CD8-positive, alpha-beta memory T cell (primary cell): ENCODE measurements at regions not wholly inside any gene's neighbourhood (a gene's known extent, or its start where the extent isn't known, plus 50 kb on each side); places are given as distances from the start of the nearest gene placed in this dataset.

Source experiments
- CTCF ChIA-PET: fragments of 350-600 bp; sonication (Branson Sonifier 250); formaldehyde crosslinking; loops from one replicate; lab custom pipeline; 2021; ENCODE audit warnings: antibody characterized with exemption; lab: Charles Lee
- POLR2A ChIA-PET: fragments of 350-600 bp; sonication (Branson Sonifier 250); formaldehyde crosslinking; loops from one replicate; lab custom pipeline; 2021; ENCODE audit warnings: antibody characterized with exemption; lab: Charles Lee
- DNase-seq, 5 donors: peaks; one replicate each; pipeline versions ENCODE4 v3.0.0 to v3.0.0-alpha.2; 2020 to 2022; ENCODE audit warnings: mixed read lengths in 1 of 5
- H3K27ac ChIP-seq: one replicate; pipeline ENCODE4 v1.7.0; 2013; ENCODE audit warnings: low read depth, mild to moderate bottlenecking, low read length, moderate library complexity
- H3K27me3 ChIP-seq: 2 replicates; pipeline ENCODE4 v1.7.0; 2013; ENCODE audit warnings: low read length, mild to moderate bottlenecking; ENCODE audit not compliant: insufficient read depth, poor library complexity, severe bottlenecking
- H3K36me3 ChIP-seq: 2 replicates; pipeline ENCODE4 v1.7.0; 2013; ENCODE audit warnings: mild to moderate bottlenecking, low read length, moderate library complexity; ENCODE audit not compliant: insufficient read depth
- H3K4me1 ChIP-seq: 2 replicates; pipeline ENCODE4 v1.7.0; 2013; ENCODE audit warnings: mild to moderate bottlenecking, low read length, moderate library complexity; ENCODE audit not compliant: insufficient read depth
- H3K4me3 ChIP-seq: 2 replicates; pipeline ENCODE4 v1.7.0; 2013; ENCODE audit warnings: mild to moderate bottlenecking, low read length
- H3K9me3 ChIP-seq: 2 replicates; pipeline ENCODE4 v1.7.0; 2013; ENCODE audit warnings: mild to moderate bottlenecking, low read length
- H3K27ac Mint-ChIP-seq, 8 donors: one replicate each; pipeline ENCODE4 v1.8.0; 2020 to 2021; ENCODE audit warnings: mixed read lengths in 8 of 8, mild to moderate bottlenecking in 6 of 8, inconsistent platforms in 3 of 8, moderate library complexity in 3 of 8
- H3K27me3 Mint-ChIP-seq, 2 donors: one replicate each; pipeline ENCODE4 v1.8.0; 2020 to 2021; ENCODE audit warnings: mixed read lengths in 2 of 2, mild to moderate bottlenecking in 1 of 2, moderate library complexity in 1 of 2
- H3K36me3 Mint-ChIP-seq, 3 donors: one replicate each; pipeline ENCODE4 v1.8.0; 2020 to 2021; ENCODE audit warnings: mixed read lengths in 3 of 3, inconsistent platforms in 1 of 3, mild to moderate bottlenecking in 1 of 3
- H3K4me1 Mint-ChIP-seq, 3 donors: one replicate each; pipeline ENCODE4 v1.8.0; 2020 to 2021; ENCODE audit warnings: mixed read lengths in 3 of 3, inconsistent platforms in 1 of 3, mild to moderate bottlenecking in 1 of 3
- H3K4me3 Mint-ChIP-seq, 7 donors: one replicate each; pipeline ENCODE4 v1.8.0; 2020 to 2021; ENCODE audit warnings: mixed read lengths in 7 of 7, mild to moderate bottlenecking in 6 of 7, moderate library complexity in 4 of 7, inconsistent platforms in 2 of 7
- H3K9me3 Mint-ChIP-seq, 5 donors: one replicate each; pipeline ENCODE4 v1.8.0; 2020 to 2022; ENCODE audit warnings: mixed read lengths in 5 of 5, mild to moderate bottlenecking in 3 of 5, moderate library complexity in 2 of 5, inconsistent platforms in 1 of 5

- ChIA-PET POLR2A (no interaction called here), CTCF (no interaction called here)
- DNase-seq = no peak
- H3K4me1 Mint-ChIP-seq = no peaks in the 10 kb centered on the region
- no peaks in the 10 kb centered on the region for H3K4me1 ChIP-seq
- no peak overlapping the region for H3K27ac Mint-ChIP-seq
- H3K4me3 Mint-ChIP-seq = no peak overlapping the region
- H3K36me3 ChIP-seq = no peaks in the 10 kb centered on the region
- no peak overlapping the region for H3K27ac ChIP-seq
- H3K9me3 Mint-ChIP-seq = no peaks in the 10 kb centered on the region
- H3K9me3 ChIP-seq = no peaks in the 10 kb centered on the region
- H3K4me3 ChIP-seq = no peak overlapping the region
- no peaks in the 10 kb centered on the region for H3K36me3 Mint-ChIP-seq
- H3K27me3 ChIP-seq = no peaks in the 10 kb centered on the region
- peaks cover 2 to 12% of the 10 kb centered on the region in 2 donors for H3K27me3 Mint-ChIP-seq
These were observed 250.5 kb upstream of the GPRIN3 start for GRCh38 chr4:89558147-89558546.

- CTCF ChIA-PET = no interaction called here
- peaks cover 2 to 12% of the 10 kb centered on the region in 2 donors for H3K27me3 Mint-ChIP-seq
- H3K36me3 Mint-ChIP-seq = no peaks in the 10 kb centered on the region
These were observed 249.2 kb upstream of the GPRIN3 start for GRCh38 chr4:89556601-89557305.

GRCh38 chr4:89551191-89551590 lies 243.6 kb upstream of the GPRIN3 start:
- Mint-ChIP-seq H3K27ac (no peak overlapping the region), H3K4me1 (no peaks in the 10 kb centered on the region)

More at GRCh38 chr4:89556601-89557305, 249.2 kb upstream of the GPRIN3 start:
- no peaks in the 10 kb centered on the region for H3K27me3 ChIP-seq
- H3K4me1 ChIP-seq = no peaks in the 10 kb centered on the region
- no peak for DNase-seq
- Mint-ChIP-seq H3K27ac (no peak overlapping the region), H3K9me3 (no peaks in the 10 kb centered on the region), H3K4me1 (no peaks in the 10 kb centered on the region), H3K4me3 (no peak overlapping the region)
- no peak overlapping the region for H3K4me3 ChIP-seq
- no peaks in the 10 kb centered on the region for H3K36me3 ChIP-seq
- no peaks in the 10 kb centered on the region for H3K9me3 ChIP-seq
- POLR2A ChIA-PET = no interaction called here
- no peak overlapping the region for H3K27ac ChIP-seq

GRCh38 chr4:89549907-89550306 lies 242.3 kb upstream of the GPRIN3 start:
- H3K4me1 Mint-ChIP-seq = no peaks in the 10 kb centered on the region
- Histone ChIP-seq H3K4me1 (no peaks in the 10 kb centered on the region), H3K4me3 (no peak overlapping the region), H3K27ac (no peak overlapping the region), H3K36me3 (no peaks in the 10 kb centered on the region), H3K27me3 (no peaks in the 10 kb centered on the region), H3K9me3 (no peaks in the 10 kb centered on the region)
- DNase-seq = no peak
- H3K36me3 Mint-ChIP-seq = no peaks in the 10 kb centered on the region
- peaks cover 2 to 8% (median 8%) of the 10 kb centered on the region in 5 donors for H3K9me3 Mint-ChIP-seq
- peaks cover 1 to 25% of the 10 kb centered on the region in 2 donors for H3K27me3 Mint-ChIP-seq
- CTCF ChIA-PET = no interaction called here
- no peak overlapping the region for H3K4me3 Mint-ChIP-seq
- POLR2A ChIA-PET = no interaction called here
- no peak overlapping the region for H3K27ac Mint-ChIP-seq

More at GRCh38 chr4:89551191-89551590, 243.6 kb upstream of the GPRIN3 start:
- Histone ChIP-seq H3K36me3 (no peaks in the 10 kb centered on the region), H3K9me3 (no peaks in the 10 kb centered on the region), H3K4me1 (no peaks in the 10 kb centered on the region), H3K27me3 (no peaks in the 10 kb centered on the region), H3K4me3 (no peak overlapping the region), H3K27ac (no peak overlapping the region)
- Mint-ChIP-seq H3K9me3 (peaks cover 0 to 2% (median 0%) of the 10 kb centered on the region in 5 donors), H3K27me3 (peaks cover 2 to 22% of the 10 kb centered on the region in 2 donors), H3K36me3 (no peaks in the 10 kb centered on the region), H3K4me3 (no peak overlapping the region)
- CTCF ChIA-PET = no interaction called here
- POLR2A ChIA-PET = no interaction called here
- DNase-seq = no peak

- peaks cover 2 to 25% of the 10 kb centered on the region in 2 donors for H3K27me3 Mint-ChIP-seq
- peaks cover 0 to 4% (median 3%) of the 10 kb centered on the region in 3 donors for H3K36me3 Mint-ChIP-seq
- Histone ChIP-seq H3K9me3 (no peaks in the 10 kb centered on the region), H3K27me3 (no peaks in the 10 kb centered on the region), H3K4me1 (no peaks in the 10 kb centered on the region), H3K4me3 (no peak overlapping the region), H3K27ac (no peak overlapping the region), H3K36me3 (no peaks in the 10 kb centered on the region)
- ChIA-PET POLR2A (no interaction called here), CTCF (no interaction called here)
- H3K4me3 Mint-ChIP-seq = no peak overlapping the region
- no peaks in the 10 kb centered on the region for H3K4me1 Mint-ChIP-seq
- DNase-seq = no peak
- peaks cover 10 to 27% (median 22%) of the 10 kb centered on the region in 5 donors for H3K9me3 Mint-ChIP-seq
- H3K27ac Mint-ChIP-seq = no peak overlapping the region
These were observed 237.7 kb upstream of the GPRIN3 start for GRCh38 chr4:89545315-89545714.

- CTCF ChIA-PET = no interaction called here
- no peak overlapping the region for H3K27ac ChIP-seq
- Mint-ChIP-seq H3K36me3 (peaks cover 0 to 4% (median 3%) of the 10 kb centered on the region in 3 donors), H3K27me3 (peaks cover 5 to 19% of the 10 kb centered on the region in 2 donors), H3K27ac (no peak overlapping the region), H3K4me1 (no peaks in the 10 kb centered on the region), H3K4me3 (no peak overlapping the region), H3K9me3 (peaks cover 7 to 27% (median 22%) of the 10 kb centered on the region in 5 donors)
- H3K27me3 ChIP-seq = no peaks in the 10 kb centered on the region
- POLR2A ChIA-PET = no interaction called here
- no peaks in the 10 kb centered on the region for H3K36me3 ChIP-seq
- H3K9me3 ChIP-seq = no peaks in the 10 kb centered on the region
- no peak for DNase-seq
- H3K4me3 ChIP-seq = no peak overlapping the region
- no peaks in the 10 kb centered on the region for H3K4me1 ChIP-seq
These were observed 234.4 kb upstream of the GPRIN3 start for GRCh38 chr4:89541998-89542397.

- Histone ChIP-seq H3K4me3 (no peak overlapping the region), H3K27ac (no peak overlapping the region), H3K27me3 (no peaks in the 10 kb centered on the region), H3K36me3 (no peaks in the 10 kb centered on the region), H3K4me1 (no peaks in the 10 kb centered on the region), H3K9me3 (no peaks in the 10 kb centered on the region)
- Mint-ChIP-seq H3K27ac (no peak overlapping the region), H3K27me3 (peaks cover 4 to 27% of the 10 kb centered on the region in 2 donors), H3K4me1 (no peaks in the 10 kb centered on the region), H3K9me3 (peaks cover 7 to 21% (median 18%) of the 10 kb centered on the region in 5 donors), H3K4me3 (no peak overlapping the region), H3K36me3 (peaks cover 0 to 8% (median 3%) of the 10 kb centered on the region in 3 donors)
- POLR2A ChIA-PET = no interaction called here
- CTCF ChIA-PET = no interaction called here
- no peak for DNase-seq
These were observed 232.5 kb upstream of the GPRIN3 start for GRCh38 chr4:89539797-89540711.

- H3K4me1 ChIP-seq = no peaks in the 10 kb centered on the region
- DNase-seq = no peak
- no peak overlapping the region for H3K4me3 ChIP-seq
- no peaks in the 10 kb centered on the region for H3K36me3 ChIP-seq
- CTCF ChIA-PET = no interaction called here
- H3K9me3 ChIP-seq = no peaks in the 10 kb centered on the region
- Mint-ChIP-seq H3K36me3 (peaks cover 0 to 8% (median 3%) of the 10 kb centered on the region in 3 donors), H3K27ac (no peak overlapping the region), H3K27me3 (peaks cover 4 to 32% of the 10 kb centered on the region in 2 donors), H3K9me3 (peaks cover 5 to 14% (median 13%) of the 10 kb centered on the region in 5 donors), H3K4me1 (no peaks in the 10 kb centered on the region), H3K4me3 (no peak overlapping the region)
- no peaks in the 10 kb centered on the region for H3K27me3 ChIP-seq
- POLR2A ChIA-PET = no interaction called here
- no peak overlapping the region for H3K27ac ChIP-seq
These were observed 231.8 kb upstream of the GPRIN3 start for GRCh38 chr4:89539374-89539773.
